Stimulated activated CD8-positive, alpha-beta memory T cell treated with anti-CD3 and anti-CD28 coated beads, Interleukin-12 subunit alpha, Interleukin-12 subunit beta, amount 100 ng/mL, for 1 hour (primary cell): ENCODE measurements at regions not wholly inside any gene's neighbourhood (a gene's known extent, or its start where the extent isn't known, plus 50 kb on each side); places are given as distances from the start of the nearest gene placed in this dataset.
"Not testable (repeated sequence)": the region's sequence is repeated elsewhere in the genome, so short reads cannot be mapped to it uniquely, and the experiment has no call there.

Source experiments
- DNase-seq: peaks from one replicate; pipeline ENCODE4 v3.0.0-alpha.2; 2020; ENCODE audit warnings: low read depth

DNA sequence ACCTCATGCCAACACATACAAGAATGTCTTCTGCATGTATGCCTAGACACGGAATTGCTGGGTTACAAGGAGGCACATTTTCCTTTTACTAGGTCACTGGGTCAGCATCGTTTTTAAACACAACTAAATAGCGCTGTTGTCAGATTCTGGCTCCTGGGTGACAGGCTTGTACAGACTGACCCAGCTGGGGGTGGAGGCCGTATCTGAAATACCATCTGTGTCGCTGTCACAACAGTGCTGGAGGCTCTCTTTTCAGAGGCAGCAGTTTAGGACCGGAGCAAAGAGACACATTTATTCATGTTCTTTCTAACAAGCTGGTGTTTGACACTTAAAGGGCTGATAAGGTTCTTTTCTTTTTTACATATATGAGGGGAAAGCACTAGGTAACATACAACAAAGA, 403.0 kb upstream of the ASIC2 start:
- DNase-seq, result no peak

GRCh38 chr17:33697557-33697956, 404.5 kb upstream of the ASIC2 start:
- DNase-seq, result no peak

DNA sequence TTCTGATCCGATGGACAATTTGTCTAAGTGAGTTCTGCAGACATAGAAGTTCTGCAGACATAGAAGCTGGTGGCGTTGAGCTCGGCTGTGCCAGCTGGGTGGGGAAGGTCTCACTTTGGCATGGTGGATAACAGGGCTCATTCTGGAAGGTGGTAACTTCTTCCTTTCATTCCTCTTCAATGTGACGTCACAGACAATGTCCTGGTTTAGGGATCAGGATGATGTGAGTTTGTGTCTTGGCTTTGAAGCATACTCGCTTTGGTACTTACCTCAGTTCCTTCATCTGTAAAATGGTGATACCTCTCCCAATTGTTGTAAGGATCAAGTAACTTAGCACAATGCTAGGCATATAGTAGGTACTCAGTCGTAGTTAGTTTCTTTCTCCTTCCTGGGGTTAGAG, 408.8 kb upstream of the ASIC2 start:
- DNase-seq, result no peak

GRCh38 chr17:33704856-33705255, 411.8 kb upstream of the ASIC2 start:
- DNase-seq, result no peak

DNA sequence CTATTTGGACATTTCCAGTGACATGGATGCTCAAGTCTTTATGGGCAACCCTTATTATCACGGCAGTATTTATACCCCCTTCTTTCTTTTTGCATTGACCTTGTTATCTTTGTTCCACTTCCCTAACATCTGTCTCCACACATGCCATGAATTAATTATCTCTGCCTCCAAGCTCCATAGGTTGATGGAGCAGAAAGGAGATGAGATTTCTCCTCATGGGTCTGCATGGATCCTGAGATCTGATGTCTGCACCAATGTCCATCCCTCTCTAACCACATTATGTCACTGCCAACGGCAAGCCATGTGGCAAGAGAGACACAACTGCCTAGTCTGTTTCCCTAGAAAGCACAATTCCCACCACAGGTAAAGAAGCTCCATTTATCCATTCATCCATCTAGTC, 416.8 kb upstream of the ASIC2 start:
- no peak for DNase-seq

DNA sequence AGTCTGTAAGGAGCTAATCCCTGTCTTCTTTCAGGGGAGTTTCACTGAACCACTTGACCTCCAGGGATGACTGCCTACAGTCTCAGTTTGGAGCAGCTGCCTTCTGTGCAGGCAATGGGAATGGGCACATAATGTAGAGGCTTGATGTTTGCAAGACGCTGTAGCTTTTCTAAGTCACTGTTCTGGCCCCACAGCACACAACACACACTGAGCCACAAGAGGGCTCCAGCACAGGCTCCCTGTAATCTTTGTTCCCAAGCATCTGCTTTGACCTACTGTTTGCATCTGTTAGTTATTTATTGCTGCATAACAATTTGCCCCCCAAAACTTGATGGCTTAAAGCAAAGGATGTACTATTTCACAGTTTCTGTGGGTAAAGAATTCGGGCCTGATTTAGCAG, 419.0 kb upstream of the ASIC2 start:
- no peak for DNase-seq

DNA sequence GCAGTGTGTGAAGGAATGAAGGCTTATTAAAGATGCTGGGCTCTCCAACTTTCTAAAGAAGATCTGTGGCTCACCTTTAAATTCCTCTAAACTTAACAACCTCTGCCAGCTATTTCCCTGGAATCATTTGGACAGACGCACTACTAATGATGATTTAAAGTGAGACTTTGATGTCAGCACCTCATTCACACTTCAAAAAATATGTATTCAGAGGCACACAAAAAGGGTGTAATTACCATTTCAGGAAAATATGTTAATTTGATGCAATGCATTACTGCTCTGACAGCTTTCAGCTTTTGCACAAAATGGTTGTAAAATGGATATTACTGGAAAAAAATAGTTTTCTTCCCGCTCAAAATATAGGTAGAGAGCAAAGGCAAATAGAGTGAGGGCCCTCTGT, 423.9 kb upstream of the ASIC2 start:
- DNase-seq, result no peak

- not testable (repeated sequence) for DNase-seq
Observed at GRCh38 chr17:33723736-33724135, 430.6 kb upstream of the ASIC2 start.

GRCh38 chr17:33725675-33726271, 432.7 kb upstream of the ASIC2 start:
- no peak for DNase-seq

- DNase-seq, result no peak
Observed at GRCh38 chr17:33730131-33730530, 437.0 kb upstream of the ASIC2 start.

- DNase-seq, result no peak
Observed at GRCh38 chr17:33732116-33732515, 439.0 kb upstream of the ASIC2 start.

DNA sequence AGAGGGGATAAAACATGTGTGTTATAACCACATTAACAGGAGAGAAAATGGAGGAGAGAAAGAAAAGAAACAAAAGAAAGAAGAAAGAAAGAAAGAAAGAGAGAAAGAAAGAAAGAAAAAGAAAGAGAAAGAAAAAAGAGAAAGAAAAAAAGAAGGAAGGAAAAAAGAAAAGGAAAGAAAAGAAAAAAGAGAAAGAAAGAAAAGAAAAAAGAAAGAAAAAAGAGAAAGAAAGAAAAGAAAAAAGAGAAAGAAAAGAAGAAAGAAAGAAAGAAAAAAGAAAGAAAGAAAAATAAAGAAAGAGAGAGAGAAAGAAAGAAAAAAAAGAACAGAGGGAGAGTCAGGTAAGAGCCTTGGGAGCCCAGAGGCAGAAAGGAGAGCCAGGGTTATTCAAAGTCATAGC, 446.6 kb upstream of the ASIC2 start:
- no peak for DNase-seq

GRCh38 chr17:33745047-33745760, 452.1 kb upstream of the ASIC2 start:
- DNase-seq, result no peak

- no peak for DNase-seq
Observed at GRCh38 chr17:33749171-33749570, 456.1 kb upstream of the ASIC2 start.

GRCh38 chr17:33750943-33751701, 458.0 kb upstream of the ASIC2 start:
- DNase-seq, result peak; percentile 42

DNA sequence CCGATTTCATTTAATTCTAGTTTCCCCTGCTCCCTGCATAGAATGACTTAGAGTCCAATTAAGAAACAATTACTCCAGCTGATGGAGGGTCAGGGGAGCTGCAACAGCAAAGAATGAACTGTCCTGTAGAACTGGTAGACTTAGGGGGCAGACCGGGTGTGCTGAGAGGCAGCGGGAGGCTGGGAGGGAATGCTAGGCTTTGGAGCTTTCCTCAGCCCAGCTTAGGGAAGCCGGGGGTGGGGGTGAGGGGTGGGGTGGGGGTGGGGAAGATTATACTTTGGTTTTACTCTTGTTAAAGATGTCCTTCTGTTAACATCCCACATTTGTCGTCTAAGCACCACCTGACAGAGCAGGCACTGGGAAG, 458.6 kb upstream of the ASIC2 start:
- DNase-seq, result no peak

GRCh38 chr17:33753452-33753851, 460.4 kb upstream of the ASIC2 start:
- DNase-seq, result no peak

DNA sequence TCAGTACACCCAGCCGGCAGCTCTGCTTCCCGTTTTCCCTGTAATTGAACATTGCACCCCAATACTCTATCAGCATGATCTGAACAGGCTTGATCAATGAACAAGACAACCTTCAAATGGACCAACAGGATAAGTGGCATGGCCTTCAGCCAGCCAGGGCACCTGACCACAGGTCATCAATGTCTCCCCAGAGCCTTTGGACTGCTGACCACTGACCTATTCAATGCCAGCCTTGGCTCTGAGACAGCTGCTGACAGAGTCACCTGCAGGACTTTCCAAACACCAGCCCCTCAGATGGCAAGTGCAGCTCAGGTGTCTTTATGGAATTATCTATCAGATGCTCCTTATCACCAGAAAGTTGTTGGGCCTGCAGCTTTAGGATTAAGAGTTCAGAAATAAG, 462.9 kb upstream of the ASIC2 start:
- DNase-seq, result no peak

GRCh38 chr17:33765871-33766270, 472.8 kb upstream of the ASIC2 start:
- no peak for DNase-seq

DNA sequence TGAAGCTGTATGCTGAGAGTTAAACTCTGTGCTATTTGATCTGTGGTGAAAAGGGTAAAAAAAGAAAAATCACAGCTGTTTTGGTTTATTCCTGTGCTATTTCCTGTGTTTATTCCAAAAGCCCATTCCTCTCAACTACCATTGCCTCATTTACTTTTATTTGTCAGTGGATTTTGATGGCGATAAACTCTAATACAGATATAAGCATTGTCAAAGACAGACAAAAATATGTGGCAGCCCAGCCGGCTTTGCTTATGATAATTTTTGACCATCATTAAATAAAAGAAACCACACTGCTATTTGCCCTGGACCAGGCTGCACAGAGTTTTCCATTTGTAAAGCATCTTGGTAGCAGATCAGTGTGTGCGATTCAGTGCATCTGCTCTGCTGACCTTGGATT, 473.6 kb upstream of the ASIC2 start:
- DNase-seq, result no peak

DNA sequence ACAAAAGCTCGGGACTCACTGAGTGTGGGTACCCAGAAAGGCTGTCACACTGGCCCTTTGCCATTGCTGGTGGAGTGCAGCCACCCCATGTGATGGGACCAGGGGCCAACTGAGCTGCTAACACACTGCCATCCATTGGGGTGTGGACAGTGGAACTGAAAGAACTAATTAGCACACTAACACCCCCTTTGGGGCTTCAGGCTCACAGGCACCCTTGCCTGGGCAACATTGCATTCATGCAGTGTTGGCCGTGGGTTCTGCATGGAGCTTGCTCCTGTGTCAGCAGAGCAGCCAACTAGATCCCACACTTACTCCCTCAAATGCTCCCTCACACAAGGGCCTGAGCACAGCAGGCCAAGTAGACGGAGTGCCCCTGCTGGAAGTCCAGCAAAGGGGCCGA, 476.0 kb upstream of the ASIC2 start:
- no peak for DNase-seq

DNA sequence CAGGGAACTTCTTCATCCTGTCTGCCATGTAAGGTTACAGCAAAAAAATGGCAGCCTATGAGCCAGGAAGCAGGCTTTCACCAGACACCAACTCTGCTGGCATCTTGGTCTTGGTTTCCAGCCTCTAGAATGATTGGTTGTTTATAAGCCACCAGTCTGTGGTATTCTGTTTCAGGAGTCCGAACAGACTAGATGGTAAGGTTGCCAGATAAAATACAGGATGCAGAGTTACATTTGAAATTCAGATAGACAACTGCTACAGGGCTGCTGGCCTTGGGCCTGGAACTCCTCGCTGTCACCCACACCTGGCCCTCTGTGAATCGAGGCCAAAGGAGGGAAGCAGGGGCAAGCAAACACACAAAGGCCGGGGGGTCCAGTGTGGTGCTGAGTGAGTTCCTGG, 478.8 kb upstream of the CCL2 start:
- no peak for DNase-seq

DNA sequence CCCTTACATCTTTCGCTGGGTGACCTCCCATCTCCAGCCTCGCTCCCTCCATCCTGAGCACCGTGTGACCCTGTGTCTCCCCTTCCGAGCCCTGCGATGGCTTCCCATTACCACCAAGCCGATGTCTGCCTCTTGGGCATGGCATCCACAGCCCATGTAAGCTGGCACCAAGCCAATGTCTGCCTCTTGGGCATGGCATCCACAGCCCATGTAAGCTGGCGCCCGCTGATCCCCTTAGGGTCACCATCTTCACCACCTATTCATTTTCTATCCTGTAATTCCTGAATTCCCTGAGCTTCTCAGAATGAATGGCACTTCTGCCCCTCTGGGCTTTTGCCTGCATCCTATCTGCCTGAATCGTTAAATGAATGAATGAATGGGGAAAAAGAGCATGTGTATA, 478.2 kb upstream of the CCL2 start:
- DNase-seq, result no peak

- DNase-seq, result no peak
Observed at GRCh38 chr17:33777674-33778073, 477.4 kb upstream of the CCL2 start.
